GM19452 (cell line): ENCODE measurements at regions not wholly inside any gene's neighbourhood (a gene's known extent, or its start where the extent isn't known, plus 50 kb on each side); places are given as distances from the start of the nearest gene placed in this dataset.
"Not testable (repeated sequence)": the region's sequence is repeated elsewhere in the genome, so short reads cannot be mapped to it uniquely, and the experiment has no call there.

Source experiments
- ATAC-seq: cut with Tn5 transposase; IDR thresholded peaks from one replicate; pipeline ENCODE4 v1.9.1; 2021; ENCODE audit not compliant: unreplicated experiment

GRCh38 chr3:147662705-147663104 lies 253.5 kb downstream of the ZIC1 start:
- ATAC-seq, result no peak

GRCh38 chr3:147669077-147669476 lies 259.9 kb downstream of the ZIC1 start:
- no peak for ATAC-seq

- no peak for ATAC-seq
Observed at GRCh38 chr3:147672035-147672434, 262.9 kb downstream of the ZIC1 start.

GRCh38 chr3:147672436-147672835 lies 263.3 kb downstream of the ZIC1 start:
- no peak for ATAC-seq

- no peak for ATAC-seq
Observed at GRCh38 chr3:147675761-147676160, 266.6 kb downstream of the ZIC1 start.

- ATAC-seq, result no peak
Observed at GRCh38 chr3:147680837-147681483, 271.8 kb downstream of the ZIC1 start.

GRCh38 chr3:147688868-147689267 lies 279.7 kb downstream of the ZIC1 start:
- no peak for ATAC-seq

- no peak for ATAC-seq
Observed at GRCh38 chr3:147699175-147699838, 290.1 kb downstream of the ZIC1 start.

- ATAC-seq, result no peak
Observed at GRCh38 chr3:147701195-147701594, 292.0 kb downstream of the ZIC1 start.

GRCh38 chr3:147702509-147702908 lies 293.3 kb downstream of the ZIC1 start:
- ATAC-seq, result no peak

GRCh38 chr3:147705651-147706051 lies 296.5 kb downstream of the ZIC1 start:
- ATAC-seq, result no peak

GRCh38 chr3:147710753-147711152 lies 301.6 kb downstream of the ZIC1 start:
- not testable (repeated sequence) for ATAC-seq

GRCh38 chr3:147712357-147712756 lies 303.2 kb downstream of the ZIC1 start:
- ATAC-seq, result no peak

- ATAC-seq, result not testable (repeated sequence)
Observed at GRCh38 chr3:147712758-147713157, 303.6 kb downstream of the ZIC1 start.

GRCh38 chr3:147713234-147714133 lies 304.3 kb downstream of the ZIC1 start:
- ATAC-seq, result no peak

GRCh38 chr3:147729641-147730040 lies 320.5 kb downstream of the ZIC1 start:
- no peak for ATAC-seq

GRCh38 chr3:147730284-147730683 lies 321.1 kb downstream of the ZIC1 start:
- no peak for ATAC-seq

GRCh38 chr3:147733217-147733616 lies 324.1 kb downstream of the ZIC1 start:
- no peak for ATAC-seq

GRCh38 chr3:147735616-147736015 lies 326.5 kb downstream of the ZIC1 start:
- no peak for ATAC-seq

GRCh38 chr3:147736226-147736625 lies 327.1 kb downstream of the ZIC1 start:
- no peak for ATAC-seq

GRCh38 chr3:147737376-147737775 lies 328.2 kb downstream of the ZIC1 start:
- no peak for ATAC-seq

- ATAC-seq, result no peak
Observed at GRCh38 chr3:147740928-147741327, 331.8 kb downstream of the ZIC1 start.
